H1 (cell line): ENCODE measurements at regions not wholly inside any gene's neighbourhood (a gene's known extent, or its start where the extent isn't known, plus 50 kb on each side); places are given as distances from the start of the nearest gene placed in this dataset.

Experiments used
- BRCA1 ChIP-seq: IDR thresholded peaks from 2 replicates; pipeline ENCODE4 v1.6.1; 2012; ENCODE audit warnings: low read depth, low read length, improper control_type of control experiment
- CEBPB ChIP-seq: IDR thresholded peaks from 2 replicates; pipeline ENCODE4 v1.6.1; 2012; ENCODE audit warnings: low read depth, low read length
- CHD1 ChIP-seq: IDR thresholded peaks from 2 replicates; pipeline ENCODE4 v1.6.1; 2012; ENCODE audit warnings: low read depth, low read length, improper control_type of control experiment
- CHD7 ChIP-seq: fragments of 300-600 bp; sonication (generic); IDR thresholded peaks from 2 replicates; pipeline ENCODE4 v1.7.1; 2012; ENCODE audit warnings: low read length, moderate library complexity, mild to moderate bottlenecking, inconsistent platforms; ENCODE audit not compliant: insufficient replicate concordance
- FOSL1 ChIP-seq: IDR thresholded peaks from 2 replicates; pipeline ENCODE4 v1.6.1; 2011; ENCODE audit warnings: mild to moderate bottlenecking, low read depth, low read length, moderate library complexity; ENCODE audit not compliant: insufficient read depth
- JUND ChIP-seq: IDR thresholded peaks from 2 replicates; pipeline ENCODE4 v1.6.1; 2011; ENCODE audit warnings: mild to moderate bottlenecking, improper control_type of control experiment, low read length
- KDM5A ChIP-seq: fragments of 200-600 bp; IDR thresholded peaks from 2 replicates; pipeline ENCODE4 v1.7.1; 2012; ENCODE audit warnings: mild to moderate bottlenecking, low read length, inconsistent platforms, mixed read lengths
- NRF1 ChIP-seq: IDR thresholded peaks from 2 replicates; pipeline ENCODE4 v1.6.1; 2011; ENCODE audit warnings: mild to moderate bottlenecking, low read depth, low read length, improper control_type of control experiment
- RFX5 ChIP-seq: IDR thresholded peaks from 2 replicates; pipeline ENCODE4 v1.6.1; 2011; ENCODE audit warnings: low read depth, low read length, improper control_type of control experiment, borderline replicate concordance
- TEAD4 ChIP-seq: IDR thresholded peaks from 2 replicates; pipeline ENCODE4 v1.6.1; 2012; ENCODE audit warnings: low read depth, low read length, inconsistent platforms, mixed read lengths
- USF2 ChIP-seq: IDR thresholded peaks from 2 replicates; pipeline ENCODE4 v1.6.1; 2011; ENCODE audit warnings: low read length, improper control_type of control experiment
- YY1 ChIP-seq: IDR thresholded peaks from 2 replicates; pipeline ENCODE4 v1.6.1; 2011; ENCODE audit warnings: low read depth, mild to moderate bottlenecking, low read length

GRCh38 chr10:113354711-113355110, 198.1 kb upstream of the HABP2 start (continued):
- TF ChIP-seq CHD7 (no peak), USF2 (no peak), TEAD4 (no peak), RFX5 (no peak), CHD1 (no peak), NRF1 (no peak), JUND (no peak), YY1 (no peak), FOSL1 (no peak), BRCA1 (no peak), KDM5A (no peak), CEBPB (no peak)
